Muscle layer of duodenum (tissue), 2 donors: ENCODE measurements at regions not wholly inside any gene's neighbourhood (a gene's known extent, or its start where the extent isn't known, plus 50 kb on each side); places are given as distances from the start of the nearest gene placed in this dataset.

ENCODE experiments used
- H3K27ac ChIP-seq: one replicate; pipeline ENCODE4 v1.7.0; 2013; ENCODE audit warnings: mild to moderate bottlenecking, low read length
- H3K27me3 ChIP-seq: one replicate; pipeline ENCODE4 v1.7.0; 2013; ENCODE audit warnings: low read depth, mild to moderate bottlenecking, control low read depth, low read length
- H3K36me3 ChIP-seq, 2 donors: one replicate each; pipeline ENCODE4 v1.7.0; 2013; ENCODE audit warnings: low read length in 2 of 2, control low read depth in 1 of 2, mild to moderate bottlenecking in 1 of 2; ENCODE audit not compliant: insufficient read depth in 2 of 2, control insufficient read depth in 1 of 2
- H3K4me1 ChIP-seq, 2 donors: one replicate each; pipeline ENCODE4 v1.7.0; 2013; ENCODE audit warnings: low read length in 2 of 2, mild to moderate bottlenecking in 2 of 2, control low read depth in 1 of 2, moderate library complexity in 1 of 2; ENCODE audit not compliant: insufficient read depth in 2 of 2, control insufficient read depth in 1 of 2
- H3K4me3 ChIP-seq, 2 donors: one replicate each; pipeline ENCODE4 v1.7.0; 2013; ENCODE audit warnings: low read length in 2 of 2, low read depth in 1 of 2, mild to moderate bottlenecking in 1 of 2
- H3K9me3 ChIP-seq, 2 donors: one replicate each; pipeline ENCODE4 v1.7.0; 2013; ENCODE audit warnings: low read length in 2 of 2, control low read depth in 1 of 2, mild to moderate bottlenecking in 1 of 2; ENCODE audit not compliant: control insufficient read depth in 1 of 2
- donor health status: healthy.

DNA sequence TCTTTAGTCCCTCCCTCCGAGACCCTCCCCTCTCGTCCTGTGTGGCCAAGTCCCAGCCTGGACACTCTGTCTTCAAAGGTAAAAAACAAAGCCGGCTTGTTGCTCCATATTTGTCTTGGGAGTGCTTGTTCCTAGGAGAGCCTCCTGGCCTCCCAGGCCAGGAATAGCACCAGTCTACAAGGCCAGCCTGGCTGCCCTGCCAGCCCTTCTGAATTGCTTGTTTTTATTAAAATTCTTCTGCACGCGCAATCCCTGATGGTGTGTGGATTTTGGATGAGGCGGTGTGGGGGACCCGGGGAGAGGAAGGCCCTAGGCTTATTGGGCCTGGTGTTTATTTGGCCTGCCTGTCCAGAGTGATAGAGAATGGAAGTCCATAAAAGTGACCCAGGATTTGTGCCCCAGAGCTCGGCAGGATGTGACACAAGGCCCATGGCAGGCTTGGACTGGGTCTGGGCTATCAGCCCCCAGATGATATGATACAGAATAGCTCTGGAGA lies 297.3 kb downstream of the CYP26B1 start:
- Histone ChIP-seq H3K4me3 (no peak overlapping the region), H3K9me3 (no peaks in the 10 kb centered on the region), H3K27me3 (no peaks in the 10 kb centered on the region), H3K4me1 (peaks cover 0 to 4% of the 10 kb centered on the region in 2 donors), H3K36me3 (no peaks in the 10 kb centered on the region), H3K27ac (no peak overlapping the region)

DNA sequence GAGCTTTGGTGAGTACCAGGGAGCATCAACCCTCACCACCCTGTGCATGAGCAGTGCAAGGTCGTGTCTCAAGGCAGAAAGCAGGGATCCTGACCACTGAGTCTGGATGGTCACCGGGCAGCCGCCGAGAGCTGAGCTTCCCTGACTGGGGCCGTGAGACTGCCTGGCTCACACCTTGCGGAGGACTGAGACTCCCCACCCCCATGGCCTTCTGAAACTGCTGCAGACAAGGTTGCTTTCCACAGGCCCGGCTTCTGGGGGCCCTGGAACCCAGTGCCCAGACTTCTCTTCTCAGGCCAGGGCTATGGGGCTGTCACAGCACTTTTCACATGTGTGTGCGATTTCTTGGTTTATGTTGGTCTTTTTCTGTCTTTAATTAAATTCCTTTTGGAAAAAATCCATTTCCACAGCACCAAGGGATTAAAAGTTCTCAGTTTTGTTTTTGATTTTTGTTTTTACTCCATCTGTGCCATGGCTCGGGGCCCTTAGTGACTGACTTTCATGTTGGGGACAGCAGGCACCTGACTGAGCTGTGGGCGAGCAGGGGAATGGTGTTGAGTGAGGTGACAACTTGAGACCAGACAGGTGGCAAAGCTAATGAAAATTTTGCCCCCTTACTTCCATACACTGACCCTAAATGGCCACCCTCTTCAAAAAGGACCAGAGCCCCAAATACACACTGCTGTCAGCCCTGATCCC lies 297.9 kb downstream of the CYP26B1 start:
- no peaks in the 10 kb centered on the region for H3K27me3 ChIP-seq
- no peak overlapping the region for H3K27ac ChIP-seq
- no peak overlapping the region for H3K4me3 ChIP-seq
- H3K36me3 ChIP-seq = no peaks in the 10 kb centered on the region
- H3K9me3 ChIP-seq = no peaks in the 10 kb centered on the region
- peaks cover 0 to 4% of the 10 kb centered on the region in 2 donors for H3K4me1 ChIP-seq

DNA sequence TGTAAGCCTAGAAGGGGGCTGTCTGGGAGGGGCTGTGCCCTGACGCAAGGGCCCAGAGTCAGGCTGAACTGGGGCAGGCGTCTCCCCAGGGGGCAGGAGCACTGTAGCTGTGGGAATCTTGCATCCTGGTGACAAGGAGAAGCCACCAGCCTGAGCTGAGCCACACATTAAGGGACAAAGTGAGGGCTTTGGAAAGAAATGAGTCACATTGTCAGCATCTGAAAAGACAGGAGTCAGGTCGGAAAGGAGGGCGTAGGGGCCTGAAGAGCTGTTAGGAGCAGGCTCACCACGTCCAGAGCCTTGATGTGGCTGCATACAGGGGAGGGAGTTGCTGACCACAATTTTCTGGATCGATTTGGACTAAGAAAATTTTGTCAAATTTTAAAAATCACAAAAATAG lies 298.6 kb downstream of the CYP26B1 start:
- Histone ChIP-seq H3K9me3 (no peaks in the 10 kb centered on the region), H3K27me3 (no peaks in the 10 kb centered on the region), H3K4me3 (no peak overlapping the region), H3K4me1 (peaks cover 0 to 4% of the 10 kb centered on the region in 2 donors), H3K27ac (no peak overlapping the region), H3K36me3 (no peaks in the 10 kb centered on the region)

DNA sequence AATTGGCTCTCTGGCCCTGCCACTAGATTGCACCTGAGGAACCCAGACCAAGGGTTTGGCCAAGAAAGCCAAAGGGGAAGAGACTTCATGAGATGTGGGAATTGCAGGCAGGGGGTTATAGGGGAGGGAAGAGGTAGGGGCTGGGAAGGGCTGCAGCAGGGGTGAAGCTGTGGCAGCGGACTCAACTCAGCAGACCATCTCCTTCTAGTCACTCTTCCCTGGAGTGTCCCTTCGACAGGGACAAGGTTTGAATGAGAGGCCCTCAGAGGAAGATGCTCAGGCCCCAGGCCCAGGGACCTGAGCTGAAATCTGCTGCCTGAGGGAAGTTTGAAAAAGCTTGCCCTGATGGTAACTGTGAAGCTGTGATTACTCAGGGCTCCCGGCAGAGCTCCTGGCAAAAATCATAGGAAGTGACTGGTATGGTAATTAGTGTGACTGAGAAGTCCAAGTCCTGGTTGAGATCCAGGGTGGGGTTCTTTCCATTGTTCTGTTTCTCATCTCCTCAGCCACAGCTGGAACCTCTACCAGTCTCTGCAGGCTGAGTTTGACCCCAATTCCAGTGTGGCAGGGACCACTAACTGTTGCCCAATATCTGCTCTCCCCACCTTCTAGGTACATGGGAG lies 300.9 kb downstream of the CYP26B1 start:
- Histone ChIP-seq H3K36me3 (no peaks in the 10 kb centered on the region), H3K4me1 (peaks cover 4% of the 10 kb centered on the region in 2 donors), H3K27ac (no peak overlapping the region)

DNA sequence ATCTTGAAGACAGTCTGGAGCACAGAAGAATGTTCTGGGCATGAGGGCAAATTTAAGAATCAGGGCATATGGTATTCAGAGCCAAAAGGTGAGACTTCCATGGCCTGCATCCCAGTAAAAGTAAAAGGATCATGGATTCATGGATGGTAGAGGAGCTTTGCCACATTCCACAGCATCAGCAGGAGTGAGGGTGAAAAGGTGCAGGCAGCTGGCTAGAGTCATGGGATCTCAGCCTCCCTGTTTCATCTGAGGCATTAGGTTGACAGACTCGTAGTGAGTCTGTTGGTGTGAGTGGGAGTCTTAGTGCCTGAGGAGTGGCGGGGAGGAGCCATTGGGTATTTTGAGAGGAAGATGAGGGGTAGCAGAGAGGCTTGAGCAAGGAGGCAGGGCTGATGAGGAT lies 301.6 kb downstream of the CYP26B1 start:
- H3K4me1 ChIP-seq = peaks cover 4% of the 10 kb centered on the region in 2 donors
- H3K36me3 ChIP-seq = no peaks in the 10 kb centered on the region
- H3K27ac ChIP-seq = no peak overlapping the region
- H3K27me3 ChIP-seq = no peaks in the 10 kb centered on the region
- H3K9me3 ChIP-seq = no peaks in the 10 kb centered on the region
- no peak overlapping the region for H3K4me3 ChIP-seq

More for the DNA sequence above, 300.9 kb downstream of the CYP26B1 start:
- Histone ChIP-seq H3K27me3 (no peaks in the 10 kb centered on the region), H3K4me3 (no peak overlapping the region), H3K9me3 (no peaks in the 10 kb centered on the region)

DNA sequence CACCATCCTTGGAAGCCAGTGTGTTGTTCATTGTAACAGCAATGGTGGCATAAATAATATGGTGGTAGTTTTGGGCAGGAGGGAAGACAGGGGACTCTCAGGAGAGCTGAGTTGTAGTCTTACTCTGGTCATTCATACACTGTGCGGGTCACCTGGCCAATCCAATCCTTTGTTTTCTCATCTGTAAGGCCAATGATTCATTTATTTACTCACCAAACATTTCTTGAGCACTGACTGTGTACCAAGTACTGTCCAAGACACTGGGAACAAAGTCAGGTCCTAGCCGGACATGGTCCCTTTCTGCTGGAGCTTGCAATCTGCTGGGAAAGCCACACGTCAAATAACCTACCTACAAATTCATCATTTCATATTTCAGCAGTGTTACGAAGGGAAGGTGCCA lies 302.7 kb downstream of the CYP26B1 start:
- H3K4me1 ChIP-seq = peaks cover 0 to 4% of the 10 kb centered on the region in 2 donors
- H3K4me3 ChIP-seq = no peak overlapping the region
- no peaks in the 10 kb centered on the region for H3K9me3 ChIP-seq
- H3K27me3 ChIP-seq = no peaks in the 10 kb centered on the region
- no peak overlapping the region for H3K27ac ChIP-seq
- H3K36me3 ChIP-seq = no peaks in the 10 kb centered on the region

DNA sequence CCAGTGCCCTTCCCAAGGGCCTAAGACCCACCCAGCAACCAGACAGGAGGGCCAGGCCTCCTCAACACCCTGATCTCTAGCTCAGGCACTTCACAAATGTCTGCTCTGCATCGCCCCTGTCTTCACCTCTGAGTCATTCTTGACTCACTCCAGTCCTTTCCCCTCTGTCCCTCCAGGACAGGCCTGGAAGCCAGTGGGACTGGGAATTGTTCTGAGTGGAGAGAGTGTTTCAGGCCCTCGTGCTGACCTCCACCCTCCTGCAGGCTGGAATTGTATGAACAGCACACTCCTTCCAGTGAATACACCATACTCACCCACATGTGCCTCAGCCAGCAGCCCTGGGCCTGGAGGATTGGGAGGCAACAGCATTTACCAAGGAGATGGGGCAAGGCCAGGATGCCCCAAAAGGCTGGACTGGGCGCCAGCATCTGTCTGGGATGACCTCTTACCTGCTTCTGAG lies 304.2 kb downstream of the CYP26B1 start:
- H3K4me3 ChIP-seq = no peak overlapping the region
- no peaks in the 10 kb centered on the region for H3K9me3 ChIP-seq
- no peaks in the 10 kb centered on the region for H3K36me3 ChIP-seq
- no peak overlapping the region for H3K27ac ChIP-seq
- H3K4me1 ChIP-seq = peaks cover 0 to 4% of the 10 kb centered on the region in 2 donors
- no peaks in the 10 kb centered on the region for H3K27me3 ChIP-seq

DNA sequence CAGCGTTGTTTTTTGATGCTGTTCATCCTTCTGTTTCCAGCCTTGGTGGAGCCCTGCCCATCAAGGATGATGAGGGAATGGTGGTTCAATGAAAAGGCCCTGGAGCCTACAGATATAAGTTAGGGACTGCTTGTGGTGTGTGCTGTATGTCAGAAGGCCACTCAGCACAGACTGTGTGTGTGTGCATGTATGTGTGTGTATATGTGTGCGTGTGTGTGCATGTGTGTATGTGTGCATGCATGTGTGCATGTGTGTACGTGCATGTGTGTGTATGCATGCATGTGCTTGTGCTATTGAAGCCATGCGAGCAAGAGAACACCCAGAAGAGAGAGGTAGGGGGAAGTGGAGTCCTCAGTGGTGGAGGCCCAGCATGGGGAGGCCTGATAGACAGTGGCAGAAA lies 304.9 kb downstream of the CYP26B1 start:
- Histone ChIP-seq H3K27ac (no peak overlapping the region), H3K27me3 (no peaks in the 10 kb centered on the region), H3K9me3 (no peaks in the 10 kb centered on the region), H3K4me1 (peaks cover 0 to 4% of the 10 kb centered on the region in 2 donors), H3K36me3 (no peaks in the 10 kb centered on the region), H3K4me3 (no peak overlapping the region)

DNA sequence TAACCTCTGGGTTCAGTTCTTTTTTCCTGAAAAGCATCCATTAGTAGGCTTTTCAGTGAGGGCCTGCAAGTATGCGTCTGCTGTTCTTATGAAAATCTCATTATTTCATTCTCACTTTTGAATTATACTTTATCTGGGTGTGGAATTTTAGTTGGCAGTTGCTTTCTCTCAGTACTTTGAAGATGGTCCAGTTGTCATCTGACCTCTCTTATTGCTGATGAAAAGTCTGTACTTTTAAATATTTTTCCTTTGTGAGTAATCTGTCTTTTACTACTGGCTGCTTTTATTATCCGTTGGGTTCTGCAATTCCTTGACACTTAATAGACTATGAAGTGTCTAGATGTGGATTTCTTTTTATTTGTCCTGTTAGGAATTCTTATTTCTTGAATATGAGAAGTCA lies 307.8 kb downstream of the CYP26B1 start:
- Histone ChIP-seq H3K4me1 (peaks cover 0 to 4% of the 10 kb centered on the region in 2 donors), H3K4me3 (no peak overlapping the region)

DNA sequence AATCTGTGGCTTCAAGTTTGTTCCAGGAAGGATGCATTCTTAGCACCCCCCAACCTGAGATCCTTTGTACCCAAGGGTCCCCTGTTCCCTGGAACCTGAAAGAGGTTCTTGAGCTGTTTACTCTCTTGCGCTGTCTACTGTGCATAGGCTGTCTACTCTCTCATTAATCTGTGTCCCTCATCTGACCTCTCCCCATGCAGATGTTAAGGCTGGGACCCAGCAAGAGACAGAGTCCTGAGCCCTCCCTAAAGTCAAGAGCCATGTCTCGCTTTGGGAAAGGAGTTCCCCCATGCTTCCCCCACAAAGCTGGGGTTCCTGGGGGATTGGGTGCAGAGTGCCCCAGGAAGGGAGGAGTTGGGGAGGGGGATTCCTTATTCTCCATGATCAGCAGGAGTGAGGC lies 312.9 kb downstream of the CYP26B1 start:
- Histone ChIP-seq H3K4me1 (peaks cover 0 to 6% of the 10 kb centered on the region in 2 donors), H3K4me3 (no peak overlapping the region), H3K36me3 (no peaks in the 10 kb centered on the region), H3K27ac (no peak overlapping the region), H3K9me3 (no peaks in the 10 kb centered on the region), H3K27me3 (no peaks in the 10 kb centered on the region)

More for the DNA sequence above, 307.8 kb downstream of the CYP26B1 start:
- Histone ChIP-seq H3K36me3 (no peaks in the 10 kb centered on the region), H3K27ac (no peak overlapping the region), H3K27me3 (no peaks in the 10 kb centered on the region), H3K9me3 (no peaks in the 10 kb centered on the region)

DNA sequence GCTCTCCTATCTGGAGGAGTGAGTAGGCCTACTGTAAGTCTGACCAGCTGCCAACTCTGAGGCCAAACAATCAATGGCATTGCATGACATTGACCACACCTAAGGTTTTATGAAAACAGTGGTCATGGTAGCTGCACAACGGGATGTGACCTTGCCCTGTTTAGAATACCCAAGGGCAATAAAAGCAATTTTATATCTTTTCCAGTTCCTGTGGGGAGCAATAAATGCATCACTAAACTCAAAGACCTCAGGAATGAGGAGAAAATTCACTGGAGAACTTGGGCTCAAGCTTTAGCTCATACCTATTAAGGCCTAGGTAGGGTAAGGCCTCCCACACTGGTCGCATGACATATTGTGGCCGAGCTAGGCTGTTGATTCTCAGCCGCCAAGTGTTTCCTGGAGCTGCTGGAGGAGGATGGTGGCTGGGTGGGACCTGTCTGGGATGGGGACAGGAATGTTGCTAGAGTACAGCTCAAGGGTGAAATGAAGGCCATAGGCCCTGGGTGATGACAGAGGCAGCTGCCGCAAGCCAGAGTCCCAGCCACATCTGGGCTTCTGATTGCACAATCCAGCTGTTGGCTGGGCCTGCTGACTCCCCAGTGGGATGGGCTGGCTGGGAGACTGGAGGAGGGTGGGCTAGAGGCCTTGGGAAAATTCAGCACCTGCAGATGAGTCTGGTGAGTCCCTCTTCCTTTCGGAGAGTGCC lies 313.7 kb downstream of the CYP26B1 start:
- Histone ChIP-seq H3K4me3 (no peak overlapping the region), H3K9me3 (no peaks in the 10 kb centered on the region), H3K4me1 (peaks cover 0 to 6% of the 10 kb centered on the region in 2 donors), H3K27me3 (no peaks in the 10 kb centered on the region), H3K36me3 (no peaks in the 10 kb centered on the region), H3K27ac (no peak overlapping the region)
